K562 (cell line): ENCODE measurements at regions not wholly inside any gene's neighbourhood (a gene's known extent, or its start where the extent isn't known, plus 50 kb on each side); places are given as distances from the start of the nearest gene placed in this dataset.

ENCODE experiments used
- ATAC-seq: fragments of 200-7000 bp; cut with Tn5 transposase; 3 replicates; pipeline ENCODE4 v1.9.1; 2020; ENCODE audit warnings: moderate library complexity
- BruUV-seq: library from RNA; stranded (reverse); fragments of 400-500 nt; replicated peaks from 2 replicates; lab custom pipeline; 2021; lab: Mats Ljungman, UMichigan
- CTCF ChIA-PET: fragments of 300-600 bp; formaldehyde crosslinking; extraction: SDS; loops from one replicate; lab custom pipeline; 2021; ENCODE audit warnings: low intra/inter-chr PET ratio; lab: Yijun Ruan, JAX
- POLR2A ChIA-PET: fragments of 300-600, 350-650 bp; sonication (Branson Sonifier 250); formaldehyde crosslinking; extraction: SDS; loops from one replicate; lab custom pipeline; 2021; ENCODE audit warnings: antibody characterized with exemption, inconsistent platforms; lab: Yijun Ruan, JAX
- DNase-seq, 4 experiments: peaks; one replicate each; pipeline versions ENCODE4 v3.0.0 to v3.0.0-alpha.2; 2011 to 2018; ENCODE audit warnings: low spot score in 3 of 4, mixed read lengths in 3 of 4; ENCODE audit errors: extremely low read depth in 1 of 4
- FAIRE-seq: peaks from 2 replicates; lab custom pipeline; 2011; peaks lifted over from hg19 to GRCh38; lab: Jason Lieb, UNC
- H2AFZ ChIP-seq: 2 replicates; pipeline ENCODE4 v1.6.0; 2011; ENCODE audit warnings: low read depth, low read length, control low read depth, inconsistent platforms
- H3K27ac ChIP-seq: fragments of 200-600 bp; 3 replicates; pipeline ENCODE4 v1.8.0; 2011; ENCODE audit warnings: low read depth, mild to moderate bottlenecking, control low read depth, inconsistent platforms, low read length, moderate library complexity, mixed read lengths; ENCODE audit errors: extremely low read depth
- H3K27me3 ChIP-seq, 2 experiments: fragments of 300-600 bp in 1 of 2; 2 replicates in 1 of 2; 3 replicates in 1 of 2; pipeline versions ENCODE4 v1.6.0 to v1.8.0; 2011; ENCODE audit warnings: inconsistent platforms in 2 of 2, low read length in 2 of 2, mild to moderate bottlenecking in 1 of 2, mixed read lengths in 1 of 2, moderate library complexity in 1 of 2; ENCODE audit not compliant: control insufficient read depth in 2 of 2, insufficient read depth in 2 of 2
- H3K36me3 ChIP-seq: fragments of 300-600 bp; 3 replicates; pipeline ENCODE4 v1.8.0; 2011; ENCODE audit warnings: mild to moderate bottlenecking, low read length, inconsistent platforms; ENCODE audit not compliant: control insufficient read depth, insufficient read depth
- H3K4me1 ChIP-seq, 2 experiments: fragments of 200-600 bp in 1 of 2; replicated peaks in 1 of 2; 2 replicates in 1 of 2; 3 replicates in 1 of 2; pipeline versions ENCODE4 v1.5.1 to v1.8.0; 2011; ENCODE audit warnings: inconsistent platforms in 2 of 2, low read length in 2 of 2, mild to moderate bottlenecking in 1 of 2, mixed read lengths in 1 of 2, moderate library complexity in 1 of 2; ENCODE audit not compliant: control insufficient read depth in 2 of 2, insufficient read depth in 2 of 2
- H3K4me2 ChIP-seq: 2 replicates; pipeline ENCODE4 v1.6.1; 2011; ENCODE audit warnings: low read length, control low read depth, inconsistent platforms, mixed read lengths; ENCODE audit not compliant: insufficient read depth
- H3K4me3 ChIP-seq: fragments of 200-600 bp; sonication (generic), shearing (Covaris generic); 2 replicates; pipeline ENCODE4 v1.5.1; 2016; ENCODE audit warnings: control low read depth, inconsistent platforms
- H3K79me2 ChIP-seq: fragments of 200-600 bp; 3 replicates; pipeline ENCODE4 v1.8.0; 2011; ENCODE audit warnings: low read length, inconsistent platforms; ENCODE audit not compliant: control insufficient read depth, insufficient read depth
- H3K9ac ChIP-seq, 2 experiments: 2 replicates each; pipeline versions ENCODE4 v1.6.0 to v1.6.1; 2011; ENCODE audit warnings: low read depth in 2 of 2, low read length in 2 of 2, control low read depth in 1 of 2, inconsistent platforms in 1 of 2, mild to moderate bottlenecking in 1 of 2, mixed read lengths in 1 of 2; ENCODE audit not compliant: insufficient read depth in 1 of 2
- H3K9me1 ChIP-seq: one replicate; pipeline ENCODE4 v1.6.0; 2011; ENCODE audit warnings: inconsistent platforms, mild to moderate bottlenecking, low read length, moderate library complexity; ENCODE audit not compliant: control insufficient read depth, insufficient read depth
- H3K9me3 ChIP-seq: replicated peaks from 2 replicates; pipeline ENCODE4 v1.5.1; 2011; ENCODE audit warnings: low read depth, low read length, inconsistent platforms; ENCODE audit not compliant: control insufficient read depth, insufficient read depth
- H4K20me1 ChIP-seq: replicated peaks from 2 replicates; pipeline ENCODE4 v1.6.1; 2011; ENCODE audit warnings: low read length, inconsistent platforms, mixed read lengths; ENCODE audit not compliant: control insufficient read depth, insufficient read depth
- RCOR1 ChIP-seq, 2 experiments: IDR thresholded peaks; 2 replicates each; pipeline ENCODE4 v1.6.1; 2012; ENCODE audit warnings: low read depth in 2 of 2, low read length in 2 of 2, borderline replicate concordance in 1 of 2, improper control_type of control experiment in 1 of 2
- ZNF407 ChIP-seq: fragments of 450-650 bp; IDR thresholded peaks from 2 replicates; pipeline ENCODE4 v1.6.1; 2016; ENCODE audit warnings: low read depth
- ZNF76 ChIP-seq: fragments of 250-450 bp; sonication (Bioruptor Pico); IDR thresholded peaks from 2 replicates; pipeline ENCODE4 v1.4.0; 2020; ENCODE audit warnings: mild to moderate bottlenecking, moderate library complexity, borderline replicate concordance
- WGBS: fragments of 100-300 bp; shearing (Covaris generic); methylation state at CpG from one replicate; pipeline ENCODE4 v1.1.6; 2016; ENCODE audit warnings: low coverage, mixed read lengths; ENCODE audit not compliant: insufficient coverage; ENCODE audit errors: missing lambda C conversion rate; 5-methylcytosine and 5-hydroxymethylcytosine counted together
- in situ Hi-C: fragments of 300-500 bp; cut with MboI; formaldehyde crosslinking; loops from 4 replicates; pipeline ENCODE4 v1.15.0; 2018; ENCODE audit warnings: inconsistent platforms, mixed read lengths
- intact Hi-C: fragments of 100-400 bp; cut with micrococcal nuclease; formaldehyde crosslinking; loops from 2 replicates; pipeline ENCODE4 v1.14.2; 2022

GRCh38 chr7:113424185-113424817, 305.9 kb upstream of the SMIM30 start:
- intact Hi-C loops (loop anchor here (5.0 to 10.0 kb wide), 2 partner anchors 530 to 1682 kb away; no protein-coding TSS in a partner anchor), in situ Hi-C loops (loop anchor here (25.0 kb wide), 1 partner anchor 412 kb away; no protein-coding TSS in a partner anchor)
- Histone ChIP-seq H3K4me1 (no peaks in the 10 kb centered on the region), H3K79me2 (no peaks in the 10 kb centered on the region), H2AFZ (no peak overlapping the region), H3K4me2 (no peak overlapping the region), H3K9me3 (no peaks in the 10 kb centered on the region), H3K27me3 (no peaks in the 10 kb centered on the region), H3K27ac (no peak overlapping the region), H3K9me1 (no peaks in the 10 kb centered on the region), H3K36me3 (no peaks in the 10 kb centered on the region), H4K20me1 (no peaks in the 10 kb centered on the region), H3K9ac (no peak overlapping the region), H3K4me3 (no peak overlapping the region)
- no TSS peak for BruUV-seq
- TF ChIP-seq RCOR1 (IDR thresholded peaks at IDR 0.05; ENCODE audit: borderline replicate concordance in 1 of 2, low read depth in 2 of 2, low read length in 2 of 2): no peak
- TF ChIP-seq ZNF76 (CRISPR knock-in tag): no peak
- no peak for TF ChIP-seq ZNF407
- CTCF ChIA-PET: no interaction called here
- no peak for DNase-seq
- WGBS: 0% methylated on average over 6 of the region's 6 CpGs
- no peak for FAIRE-seq
- POLR2A ChIA-PET: no interaction called here
- no peak for ATAC-seq
